ENCODE measurements at regions not wholly inside any gene's neighbourhood (a gene's known extent, or its start where the extent isn't known, plus 50 kb on each side); places are given as distances from the start of the nearest gene placed in this dataset.

- TF ChIP-seq ARNTL (CRISPR knock-in tag; IDR thresholded peaks at IDR 0.05; ENCODE audit: borderline replicate concordance, low read depth) (no peak), TSHZ2 (CRISPR knock-in tag; IDR thresholded peaks at IDR 0.05) (no peak), PPARA (CRISPR knock-in tag; IDR thresholded peaks at IDR 0.05; ENCODE audit: borderline replicate concordance) (no peak), PATZ1 (CRISPR knock-in tag; IDR thresholded peaks at IDR 0.05; ENCODE audit: borderline replicate concordance) (no peak), ZFP3 (CRISPR knock-in tag; IDR thresholded peaks at IDR 0.05) (no peak), BACH2 (CRISPR knock-in tag; IDR thresholded peaks at IDR 0.05; ENCODE audit: borderline replicate concordance) (no peak)
- TF ChIP-seq, protein P1, sequence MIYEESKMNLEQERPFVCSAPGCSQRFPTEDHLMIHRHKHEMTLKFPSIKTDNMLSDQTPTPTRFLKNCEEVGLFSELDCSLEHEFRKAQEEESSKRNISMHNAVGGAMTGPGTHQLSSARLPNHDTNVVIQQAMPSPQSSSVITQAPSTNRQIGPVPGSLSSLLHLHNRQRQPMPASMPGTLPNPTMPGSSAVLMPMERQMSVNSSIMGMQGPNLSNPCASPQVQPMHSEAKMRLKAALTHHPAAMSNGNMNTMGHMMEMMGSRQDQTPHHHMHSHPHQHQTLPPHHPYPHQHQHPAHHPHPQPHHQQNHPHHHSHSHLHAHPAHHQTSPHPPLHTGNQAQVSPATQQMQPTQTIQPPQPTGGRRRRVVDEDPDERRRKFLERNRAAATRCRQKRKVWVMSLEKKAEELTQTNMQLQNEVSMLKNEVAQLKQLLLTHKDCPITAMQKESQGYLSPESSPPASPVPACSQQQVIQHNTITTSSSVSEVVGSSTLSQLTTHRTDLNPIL (CRISPR knock-in tag; IDR thresholded peaks at IDR 0.05; ENCODE audit: low read depth): no peak
Measured at GRCh38 chr7:88681682-88682081, 77.8 kb upstream of the ZNF804B start.

All from SK-N-SH treated with all-trans-retinoic acid at 6 μM for 48 hours (cell line).